K562 (cell line): ENCODE measurements at regions not wholly inside any gene's neighbourhood (a gene's known extent, or its start where the extent isn't known, plus 50 kb on each side); places are given as distances from the start of the nearest gene placed in this dataset.
"Not testable (repeated sequence)": the region's sequence is repeated elsewhere in the genome, so short reads cannot be mapped to it uniquely, and the experiment has no call there.

Source experiments
- ATAC-seq: fragments of 200-7000 bp; cut with Tn5 transposase; 3 replicates; pipeline ENCODE4 v1.9.1; 2020; ENCODE audit warnings: moderate library complexity
- BruUV-seq: library from RNA; stranded (reverse); fragments of 400-500 nt; replicated peaks from 2 replicates; lab custom pipeline; 2021; lab: Mats Ljungman, UMichigan
- CTCF ChIA-PET: fragments of 300-600 bp; formaldehyde crosslinking; extraction: SDS; loops from one replicate; lab custom pipeline; 2021; ENCODE audit warnings: low intra/inter-chr PET ratio; lab: Yijun Ruan, JAX
- POLR2A ChIA-PET: fragments of 300-600, 350-650 bp; sonication (Branson Sonifier 250); formaldehyde crosslinking; extraction: SDS; loops from one replicate; lab custom pipeline; 2021; ENCODE audit warnings: antibody characterized with exemption, inconsistent platforms; lab: Yijun Ruan, JAX
- DNase-seq, 4 experiments: peaks; one replicate each; pipeline versions ENCODE4 v3.0.0 to v3.0.0-alpha.2; 2011 to 2018; ENCODE audit warnings: low spot score in 3 of 4, mixed read lengths in 3 of 4; ENCODE audit errors: extremely low read depth in 1 of 4
- FAIRE-seq: peaks from 2 replicates; lab custom pipeline; 2011; peaks lifted over from hg19 to GRCh38; lab: Jason Lieb, UNC
- H2AFZ ChIP-seq: 2 replicates; pipeline ENCODE4 v1.6.0; 2011; ENCODE audit warnings: low read depth, low read length, control low read depth, inconsistent platforms
- H3K27ac ChIP-seq: fragments of 200-600 bp; 3 replicates; pipeline ENCODE4 v1.8.0; 2011; ENCODE audit warnings: low read depth, mild to moderate bottlenecking, control low read depth, inconsistent platforms, low read length, moderate library complexity, mixed read lengths; ENCODE audit errors: extremely low read depth
- H3K27me3 ChIP-seq, 2 experiments: fragments of 300-600 bp in 1 of 2; 2 replicates in 1 of 2; 3 replicates in 1 of 2; pipeline versions ENCODE4 v1.6.0 to v1.8.0; 2011; ENCODE audit warnings: inconsistent platforms in 2 of 2, low read length in 2 of 2, mild to moderate bottlenecking in 1 of 2, mixed read lengths in 1 of 2, moderate library complexity in 1 of 2; ENCODE audit not compliant: control insufficient read depth in 2 of 2, insufficient read depth in 2 of 2
- H3K36me3 ChIP-seq: fragments of 300-600 bp; 3 replicates; pipeline ENCODE4 v1.8.0; 2011; ENCODE audit warnings: mild to moderate bottlenecking, low read length, inconsistent platforms; ENCODE audit not compliant: control insufficient read depth, insufficient read depth
- H3K4me1 ChIP-seq, 2 experiments: fragments of 200-600 bp in 1 of 2; replicated peaks in 1 of 2; 2 replicates in 1 of 2; 3 replicates in 1 of 2; pipeline versions ENCODE4 v1.5.1 to v1.8.0; 2011; ENCODE audit warnings: inconsistent platforms in 2 of 2, low read length in 2 of 2, mild to moderate bottlenecking in 1 of 2, mixed read lengths in 1 of 2, moderate library complexity in 1 of 2; ENCODE audit not compliant: control insufficient read depth in 2 of 2, insufficient read depth in 2 of 2
- H3K4me2 ChIP-seq: 2 replicates; pipeline ENCODE4 v1.6.1; 2011; ENCODE audit warnings: low read length, control low read depth, inconsistent platforms, mixed read lengths; ENCODE audit not compliant: insufficient read depth
- H3K4me3 ChIP-seq: fragments of 200-600 bp; sonication (generic), shearing (Covaris generic); 2 replicates; pipeline ENCODE4 v1.5.1; 2016; ENCODE audit warnings: control low read depth, inconsistent platforms
- H3K79me2 ChIP-seq: fragments of 200-600 bp; 3 replicates; pipeline ENCODE4 v1.8.0; 2011; ENCODE audit warnings: low read length, inconsistent platforms; ENCODE audit not compliant: control insufficient read depth, insufficient read depth
- H3K9ac ChIP-seq, 2 experiments: 2 replicates each; pipeline versions ENCODE4 v1.6.0 to v1.6.1; 2011; ENCODE audit warnings: low read depth in 2 of 2, low read length in 2 of 2, control low read depth in 1 of 2, inconsistent platforms in 1 of 2, mild to moderate bottlenecking in 1 of 2, mixed read lengths in 1 of 2; ENCODE audit not compliant: insufficient read depth in 1 of 2
- H3K9me1 ChIP-seq: one replicate; pipeline ENCODE4 v1.6.0; 2011; ENCODE audit warnings: inconsistent platforms, mild to moderate bottlenecking, low read length, moderate library complexity; ENCODE audit not compliant: control insufficient read depth, insufficient read depth
- H3K9me3 ChIP-seq: replicated peaks from 2 replicates; pipeline ENCODE4 v1.5.1; 2011; ENCODE audit warnings: low read depth, low read length, inconsistent platforms; ENCODE audit not compliant: control insufficient read depth, insufficient read depth
- H4K20me1 ChIP-seq: replicated peaks from 2 replicates; pipeline ENCODE4 v1.6.1; 2011; ENCODE audit warnings: low read length, inconsistent platforms, mixed read lengths; ENCODE audit not compliant: control insufficient read depth, insufficient read depth
- SUPT5H ChIP-seq: fragments of 450-650 bp; IDR thresholded peaks from 2 replicates; pipeline ENCODE4 v1.6.1; 2016
- WGBS: fragments of 100-300 bp; shearing (Covaris generic); methylation state at CpG from one replicate; pipeline ENCODE4 v1.1.6; 2016; ENCODE audit warnings: low coverage, mixed read lengths; ENCODE audit not compliant: insufficient coverage; ENCODE audit errors: missing lambda C conversion rate; 5-methylcytosine and 5-hydroxymethylcytosine counted together
- in situ Hi-C: fragments of 300-500 bp; cut with MboI; formaldehyde crosslinking; loops from 4 replicates; pipeline ENCODE4 v1.15.0; 2018; ENCODE audit warnings: inconsistent platforms, mixed read lengths
- intact Hi-C: fragments of 100-400 bp; cut with micrococcal nuclease; formaldehyde crosslinking; loops from 2 replicates; pipeline ENCODE4 v1.14.2; 2022

DNA sequence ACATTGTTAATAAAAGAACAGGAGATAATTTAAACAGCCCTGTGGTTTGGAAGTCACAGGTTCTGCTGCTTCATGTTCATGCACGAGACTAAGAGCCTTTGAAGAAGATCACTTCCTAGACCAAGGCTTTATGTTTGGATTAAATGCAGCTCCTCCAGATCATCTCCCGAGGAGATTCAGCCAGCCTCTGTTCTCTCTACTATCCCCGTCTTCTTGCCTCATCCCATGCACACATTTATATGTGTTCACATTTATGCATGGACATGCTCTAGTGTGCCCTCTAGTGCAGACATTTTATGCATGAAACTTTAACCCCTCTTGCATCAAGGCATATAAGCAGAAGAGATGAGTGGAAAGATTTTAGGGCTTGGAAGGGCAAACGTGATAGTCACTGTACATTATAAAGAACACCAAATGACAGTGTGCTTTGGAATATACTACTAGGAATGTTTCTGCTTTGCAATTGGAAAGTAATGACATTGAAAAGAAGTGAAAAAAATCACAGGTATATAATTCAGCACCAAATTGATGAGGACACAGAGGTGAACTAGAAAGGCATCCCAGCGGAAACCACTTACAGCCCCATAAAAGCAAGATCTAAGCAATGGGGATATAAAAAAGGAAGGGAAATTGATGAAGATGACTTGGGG, 271.5 kb upstream of the PLGLB2 start:
- DNase-seq, intact Hi-C loops, H3K27ac ChIP-seq, H3K4me3 ChIP-seq, CTCF ChIA-PET, POLR2A ChIA-PET, H3K4me1 ChIP-seq, H3K4me2 ChIP-seq, BruUV-seq, H2AFZ ChIP-seq, H3K9ac ChIP-seq, H3K9me3 ChIP-seq, H3K9me1 ChIP-seq, H3K27me3 ChIP-seq, H4K20me1 ChIP-seq: not testable (repeated sequence)
- H3K79me2 ChIP-seq: peaks cover 70% of the 10 kb centered on the region
- TF ChIP-seq SUPT5H: 0 out of 2 replicates have a peak, but pooled peaks have one; percentile 18
- peaks cover 18% of the 10 kb centered on the region; the same call in 1 of the 3 replicates for H3K36me3 ChIP-seq
- WGBS: 50% methylated on average over 4 of the region's 5 CpGs
- FAIRE-seq (peak; percentile 94), ATAC-seq (peak; percentile 63)
- in situ Hi-C loops: loop anchor here (25.0 kb wide), 1 partner anchor 536 kb away; the partner anchor contains the start of gene RNU2-63P

DNA sequence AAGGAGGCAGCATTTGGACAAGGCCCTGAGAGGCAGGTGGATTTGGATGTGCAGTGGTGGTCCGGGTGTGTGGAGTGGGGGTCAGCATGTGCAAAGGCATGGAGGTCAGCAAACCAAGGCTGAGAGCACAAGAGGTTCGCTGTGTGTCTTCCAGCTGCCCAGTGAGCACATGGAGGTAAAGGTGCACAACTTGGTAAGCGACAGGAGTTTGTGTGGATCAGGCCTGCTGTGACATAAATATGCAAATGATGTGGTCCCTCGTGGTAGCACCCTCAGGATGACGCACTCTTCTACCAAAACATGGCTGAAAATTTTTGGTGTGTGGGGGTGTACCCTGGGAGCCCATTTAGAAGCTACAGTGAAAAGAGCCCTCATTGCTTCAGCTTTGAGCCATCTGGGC, 271.0 kb upstream of the PLGLB2 start:
- H3K27me3 ChIP-seq, H4K20me1 ChIP-seq, H3K9me1 ChIP-seq, CTCF ChIA-PET, H2AFZ ChIP-seq, H3K9me3 ChIP-seq, intact Hi-C loops, POLR2A ChIA-PET, H3K4me2 ChIP-seq, FAIRE-seq, H3K27ac ChIP-seq, H3K4me3 ChIP-seq, H3K9ac ChIP-seq, ATAC-seq, BruUV-seq, DNase-seq, H3K4me1 ChIP-seq: not testable (repeated sequence)
- in situ Hi-C loops: loop anchor here (25.0 kb wide), 1 partner anchor 535 kb away; the partner anchor contains the start of gene RNU2-63P
- 67% methylated on average over 4 of the region's 5 CpGs for WGBS
- Histone ChIP-seq H3K36me3 (peaks cover 18% of the 10 kb centered on the region; the same call in 1 of the 3 replicates), H3K79me2 (peaks cover 66% of the 10 kb centered on the region)

DNA sequence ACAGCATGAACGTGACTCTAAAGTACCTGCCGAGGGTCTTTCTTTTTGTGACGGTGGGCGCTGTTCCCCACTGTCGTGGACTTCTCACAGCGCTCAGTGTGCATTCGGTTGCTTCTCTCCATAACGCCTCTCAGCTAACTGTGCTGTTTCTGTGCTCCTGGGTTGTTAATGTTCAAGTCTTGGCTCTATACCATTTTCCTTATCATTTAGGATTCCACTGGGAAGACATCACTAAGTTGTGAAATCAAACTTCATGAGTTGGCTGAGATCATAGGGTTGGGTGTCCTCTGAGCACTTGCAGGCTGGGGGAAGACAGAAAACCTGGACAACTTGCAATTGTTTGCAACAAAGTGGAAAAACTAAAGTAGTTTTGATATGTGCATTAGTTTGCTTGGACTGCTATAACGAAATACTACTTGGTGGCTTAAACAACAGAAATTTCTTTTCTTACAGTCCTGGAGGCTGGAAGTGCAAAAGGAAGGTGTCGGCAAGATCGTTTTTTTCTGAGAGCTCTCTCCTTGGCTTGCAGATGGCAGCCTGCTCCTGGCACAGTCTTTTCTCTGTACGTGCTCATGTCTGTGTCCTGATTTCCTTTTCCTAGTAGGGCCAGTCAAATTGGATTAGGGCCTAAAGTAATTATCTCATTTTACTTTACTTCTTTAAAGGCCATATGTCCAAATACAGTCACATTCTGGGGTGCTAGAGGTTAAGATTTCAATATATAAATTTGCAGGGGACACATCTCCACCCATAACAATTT, 270.0 kb upstream of the PLGLB2 start:
- in situ Hi-C loops: loop anchor here (25.0 kb wide), 1 partner anchor 534 kb away; the partner anchor contains the start of gene RNU2-63P
- peak; percentile 70 for FAIRE-seq
- H2AFZ ChIP-seq, BruUV-seq, ATAC-seq, H3K27ac ChIP-seq, H3K9me1 ChIP-seq, H4K20me1 ChIP-seq, DNase-seq, POLR2A ChIA-PET, H3K27me3 ChIP-seq, H3K4me3 ChIP-seq, H3K4me2 ChIP-seq, intact Hi-C loops, CTCF ChIA-PET, H3K9me3 ChIP-seq, H3K9ac ChIP-seq, H3K4me1 ChIP-seq: not testable (repeated sequence)
- peaks cover 70% of the 10 kb centered on the region for H3K79me2 ChIP-seq
- 86% methylated on average over 3 of the region's 12 CpGs for WGBS
- H3K36me3 ChIP-seq: peaks cover 18% of the 10 kb centered on the region; the same call in 1 of the 3 replicates
